Activated CD4-positive, alpha-beta T cell treated with anti-CD3 and anti-CD28 coated beads, Interleukin-2, amount 10 ng/mL, durations not matched to agents 7 days and 5 days (primary cell): ENCODE measurements at regions not wholly inside any gene's neighbourhood (a gene's known extent, or its start where the extent isn't known, plus 50 kb on each side); places are given as distances from the start of the nearest gene placed in this dataset.

ENCODE experiments used
- CTCF ChIA-PET: fragments of 350-600 bp; sonication (Branson Sonifier 250); formaldehyde crosslinking; loops from one replicate; lab custom pipeline; 2021; ENCODE audit warnings: antibody characterized with exemption; lab: Charles Lee
- POLR2A ChIA-PET: fragments of 350-600 bp; sonication (Branson Sonifier 250); formaldehyde crosslinking; loops from one replicate; lab custom pipeline; 2021; ENCODE audit warnings: antibody characterized with exemption; lab: Charles Lee
- DNase-seq: peaks from one replicate; pipeline ENCODE4 v3.0.0-alpha.2; 2020
- H3K27ac Mint-ChIP-seq: one replicate; pipeline ENCODE4 v1.8.0; 2021; ENCODE audit warnings: mild to moderate bottlenecking, moderate library complexity, mixed read lengths
- H3K27me3 Mint-ChIP-seq: one replicate; pipeline ENCODE4 v1.8.0; 2021; ENCODE audit warnings: mixed read lengths
- H3K36me3 Mint-ChIP-seq: one replicate; pipeline ENCODE4 v1.8.0; 2021; ENCODE audit warnings: low read depth, mixed read lengths
- H3K4me1 Mint-ChIP-seq: one replicate; pipeline ENCODE4 v1.8.0; 2021; ENCODE audit warnings: mixed read lengths
- H3K4me3 Mint-ChIP-seq: one replicate; pipeline ENCODE4 v1.8.0; 2021; ENCODE audit warnings: mild to moderate bottlenecking, moderate library complexity, mixed read lengths
- H3K9me3 Mint-ChIP-seq: one replicate; pipeline ENCODE4 v1.8.0; 2021; ENCODE audit warnings: mixed read lengths

- H3K36me3 Mint-ChIP-seq, result no peaks in the 10 kb centered on the region
- peaks cover 6% of the 10 kb centered on the region for H3K27me3 Mint-ChIP-seq
- ChIA-PET CTCF (no interaction called here), POLR2A (no interaction called here)
- no peak overlapping the region for H3K27ac Mint-ChIP-seq
- H3K4me3 Mint-ChIP-seq, result no peak overlapping the region
- H3K9me3 Mint-ChIP-seq, result no peaks in the 10 kb centered on the region
- H3K4me1 Mint-ChIP-seq, result no peaks in the 10 kb centered on the region
- no peak for DNase-seq
Measured at GRCh38 chr20:48154040-48154765, 368.9 kb upstream of the SULF2 start.

- ChIA-PET POLR2A (no interaction called here), CTCF (no interaction called here)
- H3K9me3 Mint-ChIP-seq, result no peaks in the 10 kb centered on the region
- H3K4me1 Mint-ChIP-seq, result no peaks in the 10 kb centered on the region
- H3K36me3 Mint-ChIP-seq, result no peaks in the 10 kb centered on the region
- no peak overlapping the region for H3K27ac Mint-ChIP-seq
- no peak for DNase-seq
- no peak overlapping the region for H3K4me3 Mint-ChIP-seq
- H3K27me3 Mint-ChIP-seq, result peaks cover 6% of the 10 kb centered on the region
Measured at GRCh38 chr20:48153523-48153922, 368.2 kb upstream of the SULF2 start.

GRCh38 chr20:48153103-48153502 lies 367.8 kb upstream of the SULF2 start:
- DNase-seq, result no peak
- CTCF ChIA-PET, result no interaction called here
- H3K27me3 Mint-ChIP-seq, result peaks cover 4% of the 10 kb centered on the region
- H3K36me3 Mint-ChIP-seq, result no peaks in the 10 kb centered on the region
- POLR2A ChIA-PET, result no interaction called here
- no peak overlapping the region for H3K27ac Mint-ChIP-seq
- H3K4me1 Mint-ChIP-seq, result no peaks in the 10 kb centered on the region
- H3K9me3 Mint-ChIP-seq, result no peaks in the 10 kb centered on the region
- H3K4me3 Mint-ChIP-seq, result no peak overlapping the region

GRCh38 chr20:48150568-48150967 lies 365.3 kb upstream of the SULF2 start:
- Mint-ChIP-seq H3K4me1 (no peaks in the 10 kb centered on the region), H3K27me3 (peaks cover 2% of the 10 kb centered on the region), H3K27ac (no peak overlapping the region), H3K4me3 (no peak overlapping the region), H3K36me3 (no peaks in the 10 kb centered on the region), H3K9me3 (no peaks in the 10 kb centered on the region)
- ChIA-PET POLR2A (no interaction called here), CTCF (interaction anchor here (0.6 kb wide), 1 partner anchor 93 kb away, joined by 3 read pairs; no protein-coding TSS in a partner anchor)
- DNase-seq, result no peak

DNA sequence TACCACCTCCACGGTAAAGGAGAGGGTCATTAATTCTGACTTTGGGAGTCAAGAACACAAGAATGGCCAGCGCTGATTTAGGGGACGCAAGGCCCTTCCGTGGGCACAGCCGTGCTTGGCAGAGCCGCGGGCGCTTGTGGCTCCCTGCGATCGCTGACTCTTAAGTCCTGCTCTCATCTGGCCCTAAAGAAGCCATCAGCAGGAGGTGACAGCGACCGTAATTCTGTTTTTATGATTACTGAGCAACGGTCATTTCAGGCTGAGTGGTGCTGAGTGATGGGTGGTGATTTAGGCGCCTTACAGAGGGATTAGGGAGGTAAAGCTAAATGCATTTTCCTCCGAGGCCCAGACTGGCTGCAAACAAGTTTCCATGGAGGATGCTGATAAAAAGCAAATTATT lies 364.6 kb upstream of the SULF2 start:
- no peaks in the 10 kb centered on the region for H3K4me1 Mint-ChIP-seq
- DNase-seq, result no peak
- H3K27ac Mint-ChIP-seq, result no peak overlapping the region
- no peaks in the 10 kb centered on the region for H3K9me3 Mint-ChIP-seq
- ChIA-PET CTCF (interaction anchor here (0.6 kb wide), 1 partner anchor 92 kb away, joined by 3 read pairs; no protein-coding TSS in a partner anchor), POLR2A (no interaction called here)
- peaks cover 2% of the 10 kb centered on the region for H3K27me3 Mint-ChIP-seq
- no peaks in the 10 kb centered on the region for H3K36me3 Mint-ChIP-seq
- H3K4me3 Mint-ChIP-seq, result no peak overlapping the region

DNA sequence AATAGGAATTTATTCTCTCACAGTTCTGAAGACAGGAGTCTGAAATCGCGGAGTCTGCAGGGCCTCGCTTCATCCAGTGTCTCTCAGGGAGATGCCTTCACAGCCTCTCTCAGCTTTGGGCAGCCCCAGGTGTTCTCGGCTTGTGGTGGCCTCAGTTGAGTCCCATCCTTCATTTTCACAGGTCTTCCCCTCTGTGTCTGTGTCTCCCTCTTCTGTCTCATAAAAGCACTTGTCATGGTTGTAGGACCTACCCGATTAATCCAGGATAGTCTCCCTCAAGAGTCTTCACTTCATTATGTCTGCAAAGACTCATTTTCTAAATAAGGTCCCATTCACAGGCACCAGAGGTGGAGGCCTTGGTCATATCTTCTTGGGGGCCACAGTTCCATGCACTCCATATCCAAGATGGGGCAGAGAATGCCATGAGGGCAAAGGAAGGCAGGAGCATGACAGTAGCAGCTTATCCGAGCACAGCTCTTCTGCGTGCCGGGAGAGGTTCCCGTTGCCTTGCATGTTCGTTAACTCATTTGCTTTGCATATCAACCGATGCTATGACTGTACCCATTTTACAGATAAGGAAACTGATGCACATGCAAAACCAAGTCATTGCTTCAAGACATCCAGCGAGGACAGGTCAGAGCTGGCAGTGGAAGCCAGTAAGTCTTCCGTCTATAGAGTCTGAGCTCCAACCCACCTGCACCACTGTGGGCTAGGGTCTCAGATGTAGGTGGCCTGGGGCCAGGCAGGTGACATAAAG lies 363.8 kb upstream of the SULF2 start:
- H3K27ac Mint-ChIP-seq, result no peak overlapping the region
- no peak overlapping the region for H3K4me3 Mint-ChIP-seq
- ChIA-PET CTCF (no interaction called here), POLR2A (no interaction called here)
- no peaks in the 10 kb centered on the region for H3K36me3 Mint-ChIP-seq
- H3K27me3 Mint-ChIP-seq, result no peaks in the 10 kb centered on the region
- no peaks in the 10 kb centered on the region for H3K4me1 Mint-ChIP-seq
- DNase-seq, result no peak
- H3K9me3 Mint-ChIP-seq, result no peaks in the 10 kb centered on the region

DNA sequence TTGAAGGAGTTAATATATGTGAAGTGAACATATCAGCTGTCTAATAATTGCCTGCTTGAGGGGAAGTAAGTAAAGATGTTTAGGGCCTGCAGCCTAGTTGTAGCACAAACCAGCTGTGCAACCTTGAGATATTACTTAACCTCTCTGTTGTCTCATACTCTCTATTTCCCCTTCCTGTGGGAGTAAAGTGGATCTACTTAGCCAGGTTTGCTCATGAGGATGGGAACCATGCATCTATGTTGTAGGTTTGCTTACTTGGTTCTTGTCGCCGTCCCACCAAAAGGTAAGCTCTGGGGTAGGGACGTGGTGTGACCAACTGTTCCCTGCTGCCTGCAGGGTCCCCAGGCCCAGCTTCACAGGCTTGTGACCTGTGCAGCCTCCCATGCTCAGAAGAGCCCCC lies 362.7 kb upstream of the SULF2 start:
- Mint-ChIP-seq H3K27me3 (no peaks in the 10 kb centered on the region), H3K4me1 (no peaks in the 10 kb centered on the region), H3K9me3 (no peaks in the 10 kb centered on the region), H3K36me3 (no peaks in the 10 kb centered on the region), H3K27ac (no peak overlapping the region), H3K4me3 (no peak overlapping the region)
- CTCF ChIA-PET, result no interaction called here
- DNase-seq, result no peak
- POLR2A ChIA-PET, result no interaction called here

- no peak overlapping the region for H3K27ac Mint-ChIP-seq
- no peaks in the 10 kb centered on the region for H3K27me3 Mint-ChIP-seq
- ChIA-PET POLR2A (no interaction called here), CTCF (no interaction called here)
- H3K4me3 Mint-ChIP-seq, result no peak overlapping the region
- H3K4me1 Mint-ChIP-seq, result no peaks in the 10 kb centered on the region
- no peaks in the 10 kb centered on the region for H3K9me3 Mint-ChIP-seq
- H3K36me3 Mint-ChIP-seq, result no peaks in the 10 kb centered on the region
- DNase-seq, result no peak
Measured at GRCh38 chr20:48147311-48147710, 362.0 kb upstream of the SULF2 start.

- CTCF ChIA-PET, result no interaction called here
- no peaks in the 10 kb centered on the region for H3K4me1 Mint-ChIP-seq
- no peaks in the 10 kb centered on the region for H3K36me3 Mint-ChIP-seq
- H3K4me3 Mint-ChIP-seq, result no peak overlapping the region
- POLR2A ChIA-PET, result no interaction called here
- DNase-seq, result no peak
- no peaks in the 10 kb centered on the region for H3K27me3 Mint-ChIP-seq
- no peaks in the 10 kb centered on the region for H3K9me3 Mint-ChIP-seq
- no peak overlapping the region for H3K27ac Mint-ChIP-seq
Measured at GRCh38 chr20:48146877-48147276, 361.6 kb upstream of the SULF2 start.

DNA sequence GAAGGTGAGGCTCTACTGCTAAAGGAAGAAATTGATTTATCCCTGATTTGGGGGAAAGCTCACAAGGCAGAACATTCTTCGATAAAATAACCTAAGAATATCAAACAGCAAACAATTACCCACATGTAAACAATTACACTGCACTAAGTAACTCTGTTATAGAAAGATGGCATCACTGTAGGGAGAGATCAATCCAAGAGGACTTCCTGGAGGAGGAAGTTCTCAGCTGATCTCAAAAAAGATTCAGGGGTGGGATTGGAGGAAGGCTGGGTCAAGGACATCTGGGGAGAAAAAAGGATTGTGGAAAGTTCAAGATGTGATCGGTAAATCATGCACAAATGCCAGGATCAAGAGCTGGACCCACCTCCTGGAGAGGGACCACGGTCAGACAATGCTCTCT lies 361.0 kb upstream of the SULF2 start:
- H3K4me3 Mint-ChIP-seq, result no peak overlapping the region
- no peaks in the 10 kb centered on the region for H3K27me3 Mint-ChIP-seq
- H3K4me1 Mint-ChIP-seq, result no peaks in the 10 kb centered on the region
- no peak for DNase-seq
- CTCF ChIA-PET, result no interaction called here
- POLR2A ChIA-PET, result no interaction called here
- no peaks in the 10 kb centered on the region for H3K9me3 Mint-ChIP-seq
- no peak overlapping the region for H3K27ac Mint-ChIP-seq
- no peaks in the 10 kb centered on the region for H3K36me3 Mint-ChIP-seq

GRCh38 chr20:48143435-48144081 lies 358.3 kb upstream of the SULF2 start:
- Mint-ChIP-seq H3K36me3 (no peaks in the 10 kb centered on the region), H3K4me3 (no peak overlapping the region), H3K27ac (no peak overlapping the region), H3K4me1 (no peaks in the 10 kb centered on the region), H3K27me3 (no peaks in the 10 kb centered on the region), H3K9me3 (no peaks in the 10 kb centered on the region)
- no peak for DNase-seq
- CTCF ChIA-PET, result no interaction called here
- POLR2A ChIA-PET, result no interaction called here

GRCh38 chr20:48142516-48142773 lies 357.2 kb upstream of the SULF2 start:
- POLR2A ChIA-PET, result no interaction called here
- CTCF ChIA-PET, result interaction anchor here (1.1 to 1.2 kb wide), 2 partner anchors 12 to 88 kb away, joined by 3 read pairs; no protein-coding TSS in a partner anchor
- Mint-ChIP-seq H3K9me3 (no peaks in the 10 kb centered on the region), H3K27ac (no peak overlapping the region), H3K4me3 (no peak overlapping the region), H3K4me1 (no peaks in the 10 kb centered on the region), H3K36me3 (no peaks in the 10 kb centered on the region), H3K27me3 (no peaks in the 10 kb centered on the region)
- no peak for DNase-seq
